ENCODE measurements at regions not wholly inside any gene's neighbourhood (a gene's known extent, or its start where the extent isn't known, plus 50 kb on each side); places are given as distances from the start of the nearest gene placed in this dataset.

DNA sequence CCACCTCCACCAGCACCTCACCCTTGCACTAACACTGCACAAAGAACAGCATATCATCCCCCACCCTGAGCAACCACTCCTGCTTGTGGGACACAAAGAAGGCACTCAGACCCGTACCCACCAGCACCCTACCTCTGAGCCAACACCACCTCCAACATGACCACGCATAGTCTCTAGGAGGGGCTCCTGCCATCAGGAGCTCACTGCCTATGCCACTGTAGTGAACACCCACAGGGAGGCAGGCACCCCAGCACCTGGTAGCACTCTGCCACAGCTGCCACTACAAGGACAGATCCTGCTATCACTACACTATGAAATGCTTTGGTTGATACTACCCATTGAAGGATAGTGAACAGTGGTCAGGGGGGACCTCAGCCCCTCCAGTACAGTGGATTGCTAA lies 395.6 kb upstream of the GRAMD2B start:
- no peak for TF ChIP-seq POLR2AphosphoS5 (IDR thresholded peaks at IDR 0.05; ENCODE audit: low read depth, low read length)
- TF ChIP-seq, protein P1, sequence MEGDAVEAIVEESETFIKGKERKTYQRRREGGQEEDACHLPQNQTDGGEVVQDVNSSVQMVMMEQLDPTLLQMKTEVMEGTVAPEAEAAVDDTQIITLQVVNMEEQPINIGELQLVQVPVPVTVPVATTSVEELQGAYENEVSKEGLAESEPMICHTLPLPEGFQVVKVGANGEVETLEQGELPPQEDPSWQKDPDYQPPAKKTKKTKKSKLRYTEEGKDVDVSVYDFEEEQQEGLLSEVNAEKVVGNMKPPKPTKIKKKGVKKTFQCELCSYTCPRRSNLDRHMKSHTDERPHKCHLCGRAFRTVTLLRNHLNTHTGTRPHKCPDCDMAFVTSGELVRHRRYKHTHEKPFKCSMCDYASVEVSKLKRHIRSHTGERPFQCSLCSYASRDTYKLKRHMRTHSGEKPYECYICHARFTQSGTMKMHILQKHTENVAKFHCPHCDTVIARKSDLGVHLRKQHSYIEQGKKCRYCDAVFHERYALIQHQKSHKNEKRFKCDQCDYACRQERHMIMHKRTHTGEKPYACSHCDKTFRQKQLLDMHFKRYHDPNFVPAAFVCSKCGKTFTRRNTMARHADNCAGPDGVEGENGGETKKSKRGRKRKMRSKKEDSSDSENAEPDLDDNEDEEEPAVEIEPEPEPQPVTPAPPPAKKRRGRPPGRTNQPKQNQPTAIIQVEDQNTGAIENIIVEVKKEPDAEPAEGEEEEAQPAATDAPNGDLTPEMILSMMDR (IDR thresholded peaks at IDR 0.05) = no peak
- TF ChIP-seq SIN3A (IDR thresholded peaks at IDR 0.05; ENCODE audit: borderline replicate concordance, insufficient read depth, low read depth, low read length) = no peak
